Panc1 (cell line): ENCODE measurements at regions not wholly inside any gene's neighbourhood (a gene's known extent, or its start where the extent isn't known, plus 50 kb on each side); places are given as distances from the start of the nearest gene placed in this dataset.

ENCODE experiments used
- CTCF ChIP-seq: fragments of 450-650 bp; IDR thresholded peaks from 2 replicates; pipeline ENCODE4 v1.5.1; 2017; ENCODE audit warnings: mild to moderate bottlenecking
- POLR2AphosphoS5 ChIP-seq: IDR thresholded peaks from 2 replicates; pipeline ENCODE4 v1.6.1; 2012; ENCODE audit warnings: mild to moderate bottlenecking, low read depth, low read length, moderate library complexity
- REST ChIP-seq, 2 experiments: IDR thresholded peaks; 2 replicates each; pipeline ENCODE4 v1.6.1; 2011 to 2012; ENCODE audit warnings: low read depth in 2 of 2, control low read depth in 1 of 2, low read length in 1 of 2, mild to moderate bottlenecking in 1 of 2, moderate library complexity in 1 of 2; ENCODE audit not compliant: insufficient read depth in 1 of 2

DNA sequence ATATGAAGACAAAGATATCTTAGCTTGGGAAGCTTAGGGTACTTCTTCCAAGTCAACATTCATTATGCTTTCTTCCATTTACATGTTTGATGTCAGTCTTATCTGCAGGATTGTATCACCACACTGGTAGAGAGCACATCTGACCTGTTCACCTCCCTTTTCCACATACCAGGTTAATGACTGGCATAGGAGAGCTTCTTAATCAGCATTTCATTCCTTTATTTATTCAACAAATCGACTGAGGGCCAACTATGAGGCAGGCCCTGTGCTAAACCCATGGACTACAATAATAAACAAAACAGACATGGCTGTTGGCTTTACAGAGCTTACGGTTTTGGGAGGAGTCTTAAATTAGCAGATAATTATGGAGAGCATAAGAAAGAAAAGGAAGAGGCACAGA lies 378.1 kb upstream of the CDH11 start:
- TF ChIP-seq REST (IDR thresholded peaks at IDR 0.05; ENCODE audit: insufficient read depth in 1 of 2, low read depth in 2 of 2, low read length in 1 of 2), result no peak
- no peak for TF ChIP-seq CTCF
- no peak for TF ChIP-seq POLR2AphosphoS5
